Activated CD4-positive, alpha-beta T cell treated with anti-CD3 and anti-CD28 coated beads, Interleukin-10, Interleukin-2, amounts not matched to agents 100 ng/mL and 50 ng/mL, durations not matched to agents 16 hours and 8 hours (primary cell): ENCODE measurements at regions not wholly inside any gene's neighbourhood (a gene's known extent, or its start where the extent isn't known, plus 50 kb on each side); places are given as distances from the start of the nearest gene placed in this dataset.

Experiments used
- DNase-seq: peaks from one replicate; pipeline ENCODE4 v3.0.0-alpha.2; 2020

GRCh38 chr5:15074651-15075050, 203.1 kb upstream of the ANKH start:
- DNase-seq, result no peak

- DNase-seq, result no peak
These were observed 201.9 kb upstream of the ANKH start for GRCh38 chr5:15073453-15073852.

DNA sequence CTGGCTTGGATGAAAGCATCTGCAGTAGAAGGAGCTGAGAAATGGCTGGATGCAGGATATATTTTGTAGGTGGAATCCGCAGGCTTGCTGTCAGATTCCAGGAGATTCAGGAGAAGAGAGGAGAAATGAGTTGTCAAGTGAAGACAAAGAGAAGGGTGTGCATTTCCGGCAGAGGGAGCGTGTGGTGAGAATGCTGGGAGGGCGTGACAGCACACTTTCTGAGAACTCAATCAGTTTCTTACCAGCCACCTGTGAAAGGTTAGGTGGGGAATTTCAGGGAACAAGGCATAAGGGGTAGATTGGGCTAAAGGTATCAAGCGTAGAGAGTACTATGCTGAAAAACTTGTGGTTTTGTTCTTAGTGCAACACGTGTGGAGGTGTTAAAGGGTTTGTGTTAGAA, 199.3 kb upstream of the ANKH start:
- DNase-seq, result no peak

GRCh38 chr5:15069407-15069905, 197.9 kb upstream of the ANKH start:
- no peak for DNase-seq

DNA sequence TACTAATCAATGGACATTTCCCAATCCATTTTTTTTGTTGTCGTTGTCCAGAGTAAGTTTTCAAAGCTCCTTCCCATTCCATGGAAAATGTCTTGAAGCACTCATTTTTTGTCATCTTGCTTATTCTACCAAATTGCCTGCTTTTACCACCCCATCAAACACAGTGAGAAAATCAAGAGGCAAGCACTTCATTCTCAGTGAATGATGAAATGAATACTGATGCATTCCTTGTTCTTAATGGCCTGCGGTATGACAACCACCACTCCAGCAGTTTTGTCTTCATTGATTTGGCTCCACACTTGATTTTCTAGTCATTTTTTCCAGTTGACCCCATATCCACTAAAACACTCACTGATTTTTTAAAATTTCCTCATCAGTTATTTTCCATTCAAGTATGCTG, 193.5 kb upstream of the ANKH start:
- DNase-seq, result no peak

DNA sequence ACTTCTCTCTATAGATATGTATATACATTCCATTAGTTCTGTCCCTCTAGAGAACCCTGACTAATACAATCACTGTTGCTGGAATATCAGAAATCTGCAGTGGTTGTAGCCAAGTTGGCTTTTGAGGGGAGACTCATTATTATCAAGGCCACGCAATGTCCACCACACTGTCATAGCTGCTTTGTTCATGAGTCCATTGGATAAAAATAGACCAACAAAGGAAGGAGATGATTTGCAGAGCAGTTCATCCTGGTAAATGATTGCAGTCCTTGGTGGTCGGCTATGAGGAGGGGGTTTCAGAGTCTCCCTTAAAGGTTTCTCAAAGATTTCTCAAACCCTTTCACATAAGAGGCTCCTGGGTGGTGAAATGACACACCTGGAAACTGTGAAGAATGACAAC, 192.8 kb upstream of the ANKH start:
- DNase-seq, result no peak

- no peak for DNase-seq
These were observed 185.5 kb upstream of the ANKH start for GRCh38 chr5:15056988-15057592.

- no peak for DNase-seq
These were observed 172.9 kb upstream of the ANKH start for GRCh38 chr5:15044521-15044920.

GRCh38 chr5:15037247-15037908, 165.8 kb upstream of the ANKH start:
- no peak for DNase-seq

DNA sequence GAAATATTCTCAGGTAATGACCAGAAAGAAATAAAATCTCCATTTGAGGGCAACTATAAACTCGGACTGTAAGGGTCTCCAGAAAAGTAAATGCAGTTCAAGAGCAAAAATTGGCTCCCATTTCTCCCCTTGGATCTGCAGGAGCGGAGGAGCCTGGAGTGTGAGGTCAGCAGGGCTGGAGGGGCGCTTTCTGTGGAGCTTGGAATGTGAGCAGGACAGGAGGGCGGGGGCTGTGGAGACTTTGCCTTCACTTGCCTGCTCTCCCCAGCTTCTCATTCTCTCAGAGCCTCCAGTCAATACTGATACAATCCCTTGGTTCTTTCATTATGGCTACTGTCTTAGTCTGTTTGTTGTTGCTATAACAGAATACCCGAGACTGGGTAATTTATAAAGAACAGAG, 162.8 kb upstream of the ANKH start:
- DNase-seq, result no peak

DNA sequence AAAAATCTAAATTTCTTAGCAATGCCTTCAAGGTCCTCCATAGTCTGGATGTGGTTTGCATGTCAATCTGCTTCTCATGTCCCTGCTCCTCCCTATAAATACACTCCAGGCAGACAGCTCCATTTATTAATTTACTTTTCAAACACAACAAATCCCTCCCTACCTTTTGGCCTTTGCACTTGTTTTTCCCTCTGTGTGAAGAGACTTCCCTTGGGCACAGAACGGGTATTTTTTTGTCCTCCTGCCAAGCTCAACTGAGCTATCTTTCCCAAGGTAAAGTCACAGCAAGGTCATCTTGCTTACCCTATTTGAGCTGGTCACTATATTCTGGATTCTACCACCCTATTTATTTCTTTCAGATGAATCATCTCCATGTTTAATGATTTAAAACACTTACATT, 159.6 kb upstream of the ANKH start:
- no peak for DNase-seq

DNA sequence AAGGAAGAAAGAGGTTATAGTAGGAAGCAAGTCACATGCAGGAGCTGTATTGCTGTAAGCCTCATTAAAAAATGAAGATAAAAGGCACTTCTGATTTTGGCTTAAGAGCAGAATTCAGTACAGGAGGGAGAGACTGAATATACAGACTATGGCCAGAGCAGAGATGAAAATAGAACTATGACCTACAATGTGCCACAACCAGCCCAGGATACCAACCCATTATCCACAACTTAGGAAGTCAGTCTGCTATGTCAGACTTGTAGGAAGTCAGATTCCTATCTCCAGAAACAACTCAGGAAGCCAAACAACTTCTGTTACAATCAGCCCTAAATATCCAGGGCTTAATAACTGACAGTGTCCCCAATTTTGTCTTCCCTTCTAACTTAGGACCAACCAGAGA, 156.2 kb upstream of the ANKH start:
- DNase-seq, result no peak

- no peak for DNase-seq
These were observed 155.4 kb upstream of the ANKH start for GRCh38 chr5:15026944-15027343.

- DNase-seq, result no peak
These were observed 154.7 kb upstream of the ANKH start for GRCh38 chr5:15026011-15026893.

DNA sequence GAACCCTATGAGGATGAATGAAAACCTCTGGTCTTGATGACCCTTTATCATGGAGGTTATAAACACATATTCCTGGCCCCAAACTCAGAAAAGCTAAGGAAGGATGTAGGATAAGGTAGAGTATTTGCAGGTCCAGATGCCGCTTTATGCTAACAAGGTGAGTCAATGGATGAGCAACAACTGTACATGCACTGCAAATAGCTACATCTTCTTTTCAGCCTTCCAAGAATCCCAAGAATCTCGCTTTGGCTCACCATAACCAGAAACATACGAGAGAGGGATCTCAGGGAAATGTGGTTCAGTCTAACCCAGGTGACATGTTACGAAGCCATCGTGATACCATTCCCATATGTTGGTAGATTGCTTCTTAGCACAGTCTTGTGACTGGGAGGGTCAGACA, 152.3 kb upstream of the ANKH start:
- no peak for DNase-seq

- DNase-seq, result no peak
These were observed 151.7 kb upstream of the ANKH start for GRCh38 chr5:15023266-15023665.

- DNase-seq, result no peak
These were observed 149.9 kb upstream of the ANKH start for GRCh38 chr5:15021266-15022046.

- no peak for DNase-seq
These were observed 149.2 kb upstream of the ANKH start for GRCh38 chr5:15020736-15021135.

- DNase-seq, result no peak
These were observed 143.2 kb upstream of the ANKH start for GRCh38 chr5:15014809-15015208.

DNA sequence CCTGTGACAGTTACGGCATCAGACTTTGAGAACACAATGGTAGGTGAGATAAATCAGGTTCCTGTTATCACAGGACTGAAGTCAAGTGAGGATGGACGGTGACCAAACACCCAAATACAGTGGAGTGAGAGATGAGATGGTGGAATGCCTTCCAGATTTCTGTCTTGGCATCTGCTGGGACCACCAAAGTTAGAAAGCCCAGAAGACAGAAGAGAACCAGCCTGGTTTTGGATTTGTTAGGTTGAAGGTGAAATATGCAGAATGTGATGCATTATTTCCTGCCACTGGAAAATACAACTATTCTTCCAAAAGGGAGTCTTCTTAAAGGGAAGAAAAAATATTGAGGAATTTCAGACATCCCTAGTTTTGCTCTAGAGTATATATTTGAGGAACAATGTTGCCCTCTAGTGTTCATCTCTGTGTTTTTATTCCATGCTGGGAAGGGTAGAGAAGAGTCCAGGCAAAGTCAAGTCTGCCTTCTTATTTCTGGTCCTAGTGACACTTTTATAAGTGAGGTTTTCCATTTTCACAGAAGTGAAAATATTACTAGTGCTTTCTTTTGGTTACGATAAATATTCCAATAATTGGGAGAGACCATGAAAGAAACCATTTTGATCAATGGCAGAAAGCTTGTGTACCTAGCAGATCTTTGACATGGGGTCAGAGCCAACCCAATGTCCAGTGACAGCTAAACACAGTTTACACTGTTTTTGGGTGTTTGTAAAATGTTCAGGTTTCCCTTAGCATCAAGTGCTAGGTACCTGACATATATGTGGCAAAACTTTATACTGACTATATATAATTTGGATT, 142.3 kb upstream of the ANKH start:
- DNase-seq, result peak; percentile 39

DNA sequence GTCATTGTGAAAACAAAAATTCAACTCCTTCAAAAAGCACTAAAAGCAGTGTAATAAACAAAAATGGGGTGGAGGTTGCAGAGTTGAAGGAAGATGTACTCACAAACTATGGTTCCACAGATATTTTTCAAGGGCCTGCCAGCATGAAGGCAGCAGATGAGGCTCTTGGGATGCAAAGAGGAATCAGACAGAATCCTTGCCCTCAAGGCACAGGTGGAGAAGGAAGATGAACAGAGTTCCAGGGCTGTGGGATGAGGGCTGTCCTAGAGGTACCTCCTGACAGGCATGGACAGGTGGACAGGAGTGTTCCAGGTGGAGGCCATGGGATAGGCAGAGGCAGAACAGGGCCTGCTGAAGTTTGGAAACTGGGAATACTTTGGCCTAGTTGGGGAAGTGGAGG, 140.5 kb upstream of the ANKH start:
- DNase-seq, result no peak

DNA sequence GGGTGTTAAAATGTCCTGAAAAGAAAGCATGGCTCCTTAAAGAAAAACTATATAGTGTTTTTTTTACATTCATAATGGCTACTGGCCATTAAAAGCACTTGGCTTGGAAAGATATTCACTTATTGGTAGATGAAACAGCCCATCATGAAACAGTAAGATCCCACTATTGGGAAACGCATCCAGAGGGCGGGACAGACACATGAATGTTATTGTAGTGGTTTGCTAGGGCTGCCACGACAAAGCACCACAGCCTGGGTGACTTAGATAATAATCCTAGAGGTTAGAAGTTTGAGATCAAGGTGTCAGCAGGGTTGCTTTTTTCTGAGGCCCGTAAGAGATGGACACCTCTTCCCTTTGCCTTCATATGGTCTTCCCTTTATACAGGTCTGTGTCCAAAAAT, 139.4 kb upstream of the ANKH start:
- DNase-seq, result no peak
